PC-9 (cell line): ENCODE measurements at regions not wholly inside any gene's neighbourhood (a gene's known extent, or its start where the extent isn't known, plus 50 kb on each side); places are given as distances from the start of the nearest gene placed in this dataset.

ENCODE experiments used
- EZH2 ChIP-seq: fragments of 200-600 bp; sonication (generic); IDR thresholded peaks from 2 replicates; pipeline ENCODE4 v1.8.0; 2017; ENCODE audit warnings: antibody characterized with exemption, low read depth
- TF ChIP-seq, protein P1 (sequence below): fragments of 200-600 bp; sonication (generic); conservative IDR thresholded peaks from 2 replicates; pipeline ENCODE4 v1.6.1; 2017; ENCODE audit warnings: mixed run types, antibody characterized with exemption, mild to moderate bottlenecking, moderate library complexity

DNA sequence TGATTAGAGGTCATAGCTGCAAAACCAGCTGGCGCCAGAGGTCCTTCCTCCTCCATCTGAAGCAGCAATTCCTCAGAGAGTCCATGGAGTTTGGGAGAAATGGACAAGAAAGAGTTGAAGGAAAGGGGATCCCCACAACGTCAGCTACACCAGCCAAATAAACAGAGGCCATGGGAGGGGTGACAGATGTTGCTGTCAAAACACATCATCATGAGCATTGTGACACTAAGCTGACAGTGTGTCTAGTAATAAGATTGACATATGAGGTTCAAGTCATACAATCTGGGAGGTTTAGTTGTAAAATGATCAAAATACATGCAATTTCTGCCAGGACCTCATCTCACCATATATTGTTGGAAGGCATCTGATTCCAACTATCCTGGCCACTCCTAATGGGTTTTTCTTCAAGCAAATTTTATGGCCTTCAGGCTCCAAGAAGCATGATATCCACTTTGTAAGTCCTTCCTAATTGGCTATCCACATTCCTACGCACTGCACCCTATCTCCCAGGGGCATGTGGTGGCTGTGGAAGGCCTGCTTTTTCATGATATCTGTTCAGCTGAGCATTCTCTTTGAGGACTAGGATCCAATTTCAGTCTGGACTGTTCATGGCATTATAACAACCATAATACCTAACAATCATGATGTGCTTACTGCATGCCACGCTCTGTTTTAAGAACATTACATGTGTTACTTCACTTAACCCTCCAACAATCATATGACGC lies 335.0 kb upstream of the ID2 start:
- TF ChIP-seq, protein P1, sequence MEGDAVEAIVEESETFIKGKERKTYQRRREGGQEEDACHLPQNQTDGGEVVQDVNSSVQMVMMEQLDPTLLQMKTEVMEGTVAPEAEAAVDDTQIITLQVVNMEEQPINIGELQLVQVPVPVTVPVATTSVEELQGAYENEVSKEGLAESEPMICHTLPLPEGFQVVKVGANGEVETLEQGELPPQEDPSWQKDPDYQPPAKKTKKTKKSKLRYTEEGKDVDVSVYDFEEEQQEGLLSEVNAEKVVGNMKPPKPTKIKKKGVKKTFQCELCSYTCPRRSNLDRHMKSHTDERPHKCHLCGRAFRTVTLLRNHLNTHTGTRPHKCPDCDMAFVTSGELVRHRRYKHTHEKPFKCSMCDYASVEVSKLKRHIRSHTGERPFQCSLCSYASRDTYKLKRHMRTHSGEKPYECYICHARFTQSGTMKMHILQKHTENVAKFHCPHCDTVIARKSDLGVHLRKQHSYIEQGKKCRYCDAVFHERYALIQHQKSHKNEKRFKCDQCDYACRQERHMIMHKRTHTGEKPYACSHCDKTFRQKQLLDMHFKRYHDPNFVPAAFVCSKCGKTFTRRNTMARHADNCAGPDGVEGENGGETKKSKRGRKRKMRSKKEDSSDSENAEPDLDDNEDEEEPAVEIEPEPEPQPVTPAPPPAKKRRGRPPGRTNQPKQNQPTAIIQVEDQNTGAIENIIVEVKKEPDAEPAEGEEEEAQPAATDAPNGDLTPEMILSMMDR: no peak
- no peak for TF ChIP-seq EZH2
